ENCODE measurements at regions not wholly inside any gene's neighbourhood (a gene's known extent, or its start where the extent isn't known, plus 50 kb on each side); places are given as distances from the start of the nearest gene placed in this dataset.

DNA sequence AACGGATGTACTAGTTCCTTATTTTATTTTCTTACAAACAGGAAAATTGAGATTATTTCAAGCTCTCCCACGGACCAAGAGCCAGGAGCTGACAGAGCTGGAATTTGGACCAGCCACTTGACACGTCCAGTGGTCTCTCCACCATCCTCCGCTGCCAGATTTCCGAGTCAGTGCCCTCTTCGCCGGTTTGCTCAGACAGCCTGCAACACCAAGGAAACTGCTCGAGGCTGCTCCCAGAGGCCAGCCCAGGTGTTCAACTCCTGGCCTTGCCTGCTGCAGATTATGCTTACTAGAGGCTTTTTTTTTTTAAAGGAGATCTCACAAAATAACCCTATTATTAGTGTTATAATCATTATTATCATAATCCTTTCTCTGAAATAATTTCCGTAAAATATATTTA lies 779.8 kb downstream of the RNF144A start:
- no peaks in the 10 kb centered on the region for H4K20me1 ChIP-seq (replicated peaks; ENCODE audit: control insufficient read depth, insufficient read depth, low read length)
- no peaks in the 10 kb centered on the region for H3K9me3 ChIP-seq (replicated peaks; ENCODE audit: control insufficient read depth, insufficient read depth, low read depth, low read length)
- H3K27me3 ChIP-seq (ENCODE audit: control insufficient read depth in 2 of 2, insufficient read depth in 2 of 2, low read length in 2 of 2): no peaks in the 10 kb centered on the region
- no peak overlapping the region for H3K4me3 ChIP-seq
- BruUV-seq (replicated peaks): no TSS peak
- intact Hi-C loops (cut with micrococcal nuclease): no loop called here
- no peaks in the 10 kb centered on the region for H3K79me2 ChIP-seq (ENCODE audit: control insufficient read depth, insufficient read depth, low read length)
- no peak overlapping the region for H3K27ac ChIP-seq (ENCODE audit: extremely low read depth, low read depth, low read length)
- H3K4me1 ChIP-seq (replicated peaks in 1 of 2; ENCODE audit: control insufficient read depth in 2 of 2, insufficient read depth in 2 of 2, low read length in 2 of 2): no peaks in the 10 kb centered on the region
- FAIRE-seq (no peak), DNase-seq (ENCODE audit: extremely low read depth in 1 of 4, low spot score in 3 of 4) (peak in 1 of 4 experiments; percentile 8), ATAC-seq (peak; percentile 69)
- H3K9ac ChIP-seq (ENCODE audit: insufficient read depth in 1 of 2, low read depth in 2 of 2, low read length in 2 of 2): no peak overlapping the region
- WGBS (ENCODE audit: insufficient coverage, low coverage, missing lambda C conversion rate): 0% methylated on average over 9 of the region's 9 CpGs
- TF ChIP-seq HMG20B (CRISPR knock-in tag; IDR thresholded peaks at IDR 0.05) (no peak), ZNF12 (CRISPR knock-in tag; IDR thresholded peaks at IDR 0.05) (no peak), ELF4 (CRISPR knock-in tag; IDR thresholded peaks at IDR 0.05) (no peak), ZBTB8A (IDR thresholded peaks at IDR 0.05; ENCODE audit: partially characterized antibody) (no peak)
- H3K36me3 ChIP-seq (ENCODE audit: control insufficient read depth, insufficient read depth, low read length): no peaks in the 10 kb centered on the region
- ChIA-PET POLR2A (no interaction called here), CTCF (ENCODE audit: low intra/inter-chr PET ratio) (interaction anchor here (0.6 kb wide), 1 partner anchor 17 kb away, joined by 4 read pairs; no protein-coding TSS in a partner anchor)
- in situ Hi-C loops (cut with MboI): no loop called here
- no peak overlapping the region for H2AFZ ChIP-seq (ENCODE audit: low read depth, low read length)
- H3K4me2 ChIP-seq (ENCODE audit: insufficient read depth, low read length): no peak overlapping the region
- no peaks in the 10 kb centered on the region for H3K9me1 ChIP-seq (ENCODE audit: control insufficient read depth, insufficient read depth, low read length)

DNA sequence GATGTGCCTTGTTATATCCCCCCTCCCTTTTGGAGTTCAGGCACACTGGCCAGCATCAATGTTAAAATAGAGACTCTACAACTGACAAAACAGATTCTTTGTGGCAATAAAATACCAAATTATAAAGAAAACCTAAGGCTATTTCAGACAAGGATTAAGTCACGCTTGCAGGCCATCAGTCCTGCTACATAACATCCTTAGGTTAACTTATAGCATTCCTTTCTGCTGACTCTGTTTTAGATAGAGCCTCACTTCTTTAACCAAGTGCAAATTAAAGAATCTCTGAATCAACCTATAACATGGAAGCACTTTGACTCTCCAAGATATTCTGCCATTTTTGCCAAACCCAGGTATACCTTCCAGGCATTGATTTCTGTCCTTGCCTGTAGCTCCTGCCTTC lies 784.6 kb downstream of the RNF144A start:
- no peaks in the 10 kb centered on the region for H3K9me1 ChIP-seq (ENCODE audit: control insufficient read depth, insufficient read depth, low read length)
- TF ChIP-seq TBL1XR1 (IDR thresholded peaks at IDR 0.05; ENCODE audit: low read length in 2 of 2) (no peak), LEF1 (IDR thresholded peaks at IDR 0.05) (no peak), ZFPM2 (CRISPR knock-in tag; IDR thresholded peaks at IDR 0.05) (no peak), PHB (CRISPR knock-in tag; IDR thresholded peaks at IDR 0.05) (no peak), FOXM1 (IDR thresholded peaks at IDR 0.05; ENCODE audit: low read depth) (no peak), FOXM1 (CRISPR knock-in tag; IDR thresholded peaks at IDR 0.05; ENCODE audit: low read depth) (no peak), ZNF224 (CRISPR knock-in tag; IDR thresholded peaks at IDR 0.05) (no peak), CAMTA2 (CRISPR knock-in tag; conservative IDR thresholded peaks at IDR 0.05) (no peak), CBX5 (IDR thresholded peaks at IDR 0.05; ENCODE audit: borderline replicate concordance, low read depth) (no peak), BRCA1 (IDR thresholded peaks at IDR 0.05) (no peak), BRCA1 (CRISPR knock-in tag; IDR thresholded peaks at IDR 0.05) (no peak), ZC3H4 (CRISPR knock-in tag; IDR thresholded peaks at IDR 0.05; ENCODE audit: borderline replicate concordance) (no peak)
- DNase-seq (ENCODE audit: extremely low read depth in 1 of 4, low spot score in 3 of 4): no peak
- no peak overlapping the region for H3K27ac ChIP-seq (ENCODE audit: extremely low read depth, low read depth, low read length)
- H3K4me3 ChIP-seq: no peak overlapping the region
- H4K20me1 ChIP-seq (replicated peaks; ENCODE audit: control insufficient read depth, insufficient read depth, low read length): no peaks in the 10 kb centered on the region
- FAIRE-seq: no peak
- H3K4me2 ChIP-seq (ENCODE audit: insufficient read depth, low read length): no peak overlapping the region
- ATAC-seq: no peak
- H3K9me3 ChIP-seq (replicated peaks; ENCODE audit: control insufficient read depth, insufficient read depth, low read depth, low read length): no peaks in the 10 kb centered on the region
- in situ Hi-C loops (cut with MboI): no loop called here
- no peaks in the 10 kb centered on the region for H3K36me3 ChIP-seq (ENCODE audit: control insufficient read depth, insufficient read depth, low read length)
- 0% methylated on average over 1 of the region's 1 CpG for WGBS (ENCODE audit: insufficient coverage, low coverage, missing lambda C conversion rate)
- no peak overlapping the region for H2AFZ ChIP-seq (ENCODE audit: low read depth, low read length)
- intact Hi-C loops (cut with micrococcal nuclease): no loop called here
- POLR2A ChIA-PET: no interaction called here
- no peaks in the 10 kb centered on the region for H3K4me1 ChIP-seq (replicated peaks in 1 of 2; ENCODE audit: control insufficient read depth in 2 of 2, insufficient read depth in 2 of 2, low read length in 2 of 2)
- CTCF ChIA-PET (ENCODE audit: low intra/inter-chr PET ratio): no interaction called here
- BruUV-seq (replicated peaks): no TSS peak
- H3K79me2 ChIP-seq (ENCODE audit: control insufficient read depth, insufficient read depth, low read length): no peaks in the 10 kb centered on the region
- H3K9ac ChIP-seq (ENCODE audit: insufficient read depth in 1 of 2, low read depth in 2 of 2, low read length in 2 of 2): no peak overlapping the region
- H3K27me3 ChIP-seq (ENCODE audit: control insufficient read depth in 2 of 2, insufficient read depth in 2 of 2, low read length in 2 of 2): no peaks in the 10 kb centered on the region

Data from K562 (cell line).